ENCODE measurements at regions not wholly inside any gene's neighbourhood (a gene's known extent, or its start where the extent isn't known, plus 50 kb on each side); places are given as distances from the start of the nearest gene placed in this dataset.

DNA sequence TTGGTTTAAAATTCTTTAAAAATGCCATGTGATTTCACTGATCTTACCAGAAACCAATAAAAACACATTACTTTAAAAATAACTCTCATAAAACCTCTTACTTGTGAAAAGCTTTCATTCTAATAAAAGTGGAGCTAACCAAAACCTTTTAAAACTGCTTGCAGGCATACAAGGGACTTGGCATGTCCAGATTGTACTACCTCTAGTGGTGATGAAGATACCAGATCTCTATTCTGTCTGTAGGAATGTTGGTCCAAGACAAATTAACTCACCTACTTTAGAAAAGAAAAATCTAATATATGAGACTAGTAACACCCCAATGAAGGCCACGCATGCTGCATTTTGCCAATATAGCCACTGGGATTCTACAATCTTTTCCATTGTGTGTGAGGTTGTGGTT is 151.0 kb upstream of the SALL1 start:
- Histone ChIP-seq H3K27me3 (ENCODE audit: insufficient read depth, low read length) (no peaks in the 10 kb centered on the region), H3K9ac (ENCODE audit: low read depth, low read length) (no peak overlapping the region), H3K4me1 (ENCODE audit: insufficient read depth, low read length) (peaks cover 4% of the 10 kb centered on the region; the same call in 1 of the 2 replicates), H3K4me3 (ENCODE audit: low read length) (no peak overlapping the region), H3K9me3 (ENCODE audit: insufficient read depth, low read depth, low read length) (peaks cover 11% of the 10 kb centered on the region; the same call in 1 of the 2 replicates), H3K36me3 (ENCODE audit: insufficient read depth, low read depth, low read length) (no peaks in the 10 kb centered on the region), H3K27ac (ENCODE audit: low read length) (no peak overlapping the region)

DNA sequence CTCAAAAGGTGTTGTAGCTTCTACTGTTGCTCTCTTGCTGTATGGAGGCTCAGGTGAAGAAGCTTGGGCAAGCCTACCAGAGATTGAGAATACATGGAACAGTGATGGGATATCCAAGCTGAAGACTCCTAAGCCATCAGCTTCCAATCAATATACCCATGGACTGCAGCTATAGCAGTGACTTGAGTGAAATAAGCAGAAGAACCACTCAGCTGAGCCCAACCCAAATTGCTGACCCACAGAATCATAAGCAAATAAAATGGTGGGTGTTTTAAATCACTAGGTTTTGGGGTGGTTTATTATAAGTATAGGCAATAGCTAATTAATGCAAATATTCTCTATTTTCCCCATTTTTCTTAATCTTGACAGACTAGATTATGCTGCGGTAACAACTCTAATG is 147.7 kb upstream of the SALL1 start:
- Histone ChIP-seq H3K27ac (ENCODE audit: low read length) (no peak overlapping the region), H3K36me3 (ENCODE audit: insufficient read depth, low read depth, low read length) (no peaks in the 10 kb centered on the region), H3K9me3 (ENCODE audit: insufficient read depth, low read depth, low read length) (peaks cover 11% of the 10 kb centered on the region; the same call in 1 of the 2 replicates), H3K4me1 (ENCODE audit: insufficient read depth, low read length) (no peaks in the 10 kb centered on the region), H3K27me3 (ENCODE audit: insufficient read depth, low read length) (no peaks in the 10 kb centered on the region), H3K9ac (ENCODE audit: low read depth, low read length) (no peak overlapping the region), H3K4me3 (ENCODE audit: low read length) (no peak overlapping the region)

DNA sequence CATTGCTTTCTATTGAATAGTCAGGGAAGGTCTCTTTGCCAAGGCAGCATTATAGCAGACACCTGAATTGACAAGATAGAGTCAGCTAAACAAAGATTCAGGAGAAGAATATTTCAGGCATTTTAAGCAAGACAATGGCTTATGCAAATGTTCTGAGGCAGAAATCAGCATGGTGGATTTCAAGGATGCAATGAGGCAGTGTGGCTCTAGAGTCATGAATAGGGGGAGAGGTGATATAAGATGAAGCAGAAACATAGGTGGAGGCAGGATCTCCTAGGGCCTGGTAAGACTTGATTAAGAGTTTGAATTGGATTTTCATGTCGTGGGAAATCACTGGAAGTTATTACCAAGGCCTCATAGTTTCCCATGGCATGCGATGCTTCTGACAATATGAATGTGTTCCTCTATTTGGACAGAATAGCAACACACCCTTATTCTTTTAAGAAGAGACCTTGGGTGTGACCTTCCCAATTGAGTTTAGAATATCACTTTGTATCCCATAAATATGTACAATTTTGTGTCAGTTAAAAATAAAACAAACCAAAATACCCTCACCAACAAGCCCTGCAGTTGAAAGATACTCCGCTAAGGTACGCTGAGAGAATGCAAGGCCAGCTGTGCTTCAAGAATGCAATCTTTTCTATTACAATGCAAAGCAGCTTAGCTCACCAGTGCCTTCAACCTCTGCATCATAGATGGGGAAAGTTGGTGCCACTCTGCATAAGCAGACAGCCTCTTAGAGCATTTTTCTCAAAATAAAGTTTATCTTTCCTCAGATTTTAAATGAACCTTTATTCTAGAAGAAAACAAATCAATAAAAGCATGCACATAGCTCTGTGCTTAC is 139.6 kb upstream of the SALL1 start:
- H3K27me3 ChIP-seq (ENCODE audit: insufficient read depth, low read length) = no peaks in the 10 kb centered on the region
- no peaks in the 10 kb centered on the region for H3K9me3 ChIP-seq (ENCODE audit: insufficient read depth, low read depth, low read length)
- peaks cover 18% of the 10 kb centered on the region; the same call in 1 of the 2 replicates for H3K4me1 ChIP-seq (ENCODE audit: insufficient read depth, low read length)
- H3K9ac ChIP-seq (ENCODE audit: low read depth, low read length) = peak overlapping the region; percentile 30; the same call in 1 of the 2 replicates
- H3K4me3 ChIP-seq (ENCODE audit: low read length) = peak overlapping the region; percentile 49; the same call in 1 of the 2 replicates
- H3K36me3 ChIP-seq (ENCODE audit: insufficient read depth, low read depth, low read length) = no peaks in the 10 kb centered on the region
- no peak overlapping the region for H3K27ac ChIP-seq (ENCODE audit: low read length)

DNA sequence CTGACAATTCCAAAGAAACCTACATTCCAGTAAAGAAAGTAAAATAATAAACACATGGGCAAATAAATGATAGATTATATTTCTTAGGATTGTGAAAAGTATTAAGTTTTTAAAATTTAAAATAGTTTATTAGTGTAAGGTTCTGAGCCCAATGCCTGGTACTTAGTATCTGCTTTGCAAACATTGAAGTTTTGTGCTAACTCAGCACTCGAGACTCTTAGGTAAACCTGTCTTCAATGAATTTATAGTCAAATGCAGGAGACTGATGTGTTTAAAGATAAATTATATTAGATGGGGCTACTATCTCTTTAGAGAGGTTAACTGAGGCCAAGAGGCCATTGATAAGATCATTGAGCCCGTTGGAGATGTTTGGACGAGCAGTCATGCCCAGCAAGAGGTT is 138.3 kb upstream of the SALL1 start:
- H3K27ac ChIP-seq (ENCODE audit: low read length) = peak overlapping the region; percentile 0
- peaks cover 18% of the 10 kb centered on the region; the same call in 1 of the 2 replicates for H3K4me1 ChIP-seq (ENCODE audit: insufficient read depth, low read length)
- no peak overlapping the region for H3K9ac ChIP-seq (ENCODE audit: low read depth, low read length)
- H3K4me3 ChIP-seq (ENCODE audit: low read length) = no peak overlapping the region
- no peaks in the 10 kb centered on the region for H3K36me3 ChIP-seq (ENCODE audit: insufficient read depth, low read depth, low read length)
- H3K9me3 ChIP-seq (ENCODE audit: insufficient read depth, low read depth, low read length) = no peaks in the 10 kb centered on the region
- H3K27me3 ChIP-seq (ENCODE audit: insufficient read depth, low read length) = no peaks in the 10 kb centered on the region

DNA sequence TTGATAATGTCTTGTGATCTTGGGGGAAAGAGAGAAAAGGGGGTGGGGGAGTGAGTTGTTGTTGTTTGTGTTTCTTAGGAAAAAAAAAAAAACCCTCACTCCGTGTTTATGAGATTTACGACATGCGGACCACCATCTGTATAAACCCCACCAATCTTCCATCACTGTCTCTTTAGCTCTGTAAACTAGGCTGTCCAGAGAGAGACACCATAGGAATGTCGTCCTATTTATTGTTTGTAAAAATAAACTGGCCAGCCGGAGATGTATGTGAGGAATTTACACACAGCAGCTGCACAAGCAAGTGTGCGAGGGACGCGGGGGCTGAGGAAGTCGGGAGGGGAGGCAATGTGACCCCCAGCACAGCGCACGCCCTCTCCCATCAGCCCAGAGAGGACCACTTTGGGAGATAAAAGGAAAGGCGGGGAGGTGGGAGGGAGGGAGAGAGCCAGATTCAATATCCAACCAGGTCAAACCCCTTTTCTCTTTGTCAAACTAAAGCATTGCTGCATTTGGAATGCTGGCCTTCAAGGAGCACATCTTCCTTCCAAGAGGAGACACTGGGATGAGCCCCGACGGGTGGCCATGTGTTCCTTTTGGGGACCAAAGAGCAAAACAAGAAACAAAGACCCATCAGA is 136.2 kb upstream of the SALL1 start:
- Histone ChIP-seq H3K9me3 (ENCODE audit: insufficient read depth, low read depth, low read length) (no peaks in the 10 kb centered on the region), H3K4me1 (ENCODE audit: insufficient read depth, low read length) (peaks cover 18% of the 10 kb centered on the region; the same call in 1 of the 2 replicates), H3K36me3 (ENCODE audit: insufficient read depth, low read depth, low read length) (no peaks in the 10 kb centered on the region), H3K4me3 (ENCODE audit: low read length) (no peak overlapping the region), H3K27ac (ENCODE audit: low read length) (no peak overlapping the region), H3K27me3 (ENCODE audit: insufficient read depth, low read length) (no peaks in the 10 kb centered on the region), H3K9ac (ENCODE audit: low read depth, low read length) (no peak overlapping the region)

DNA sequence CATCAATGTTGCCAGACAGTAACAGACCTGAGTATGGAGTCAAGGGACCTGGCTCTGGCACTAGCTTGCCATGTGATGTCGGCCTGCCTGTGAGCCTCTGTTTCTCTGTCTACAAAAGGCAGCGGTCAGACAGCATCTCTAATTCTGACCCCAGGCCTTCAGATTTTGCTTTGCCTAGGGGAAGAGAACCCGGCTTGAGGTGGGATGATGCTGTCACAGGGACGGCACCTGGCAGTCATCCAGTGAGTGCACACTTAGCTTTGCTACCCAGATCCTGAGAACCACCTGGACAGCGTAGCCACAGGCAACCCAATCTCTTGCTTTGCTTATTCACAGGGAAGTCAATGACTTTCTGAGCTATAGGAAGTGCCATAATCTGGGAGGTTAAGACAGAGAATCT is 135.2 kb upstream of the SALL1 start:
- no peak overlapping the region for H3K9ac ChIP-seq (ENCODE audit: low read depth, low read length)

DNA sequence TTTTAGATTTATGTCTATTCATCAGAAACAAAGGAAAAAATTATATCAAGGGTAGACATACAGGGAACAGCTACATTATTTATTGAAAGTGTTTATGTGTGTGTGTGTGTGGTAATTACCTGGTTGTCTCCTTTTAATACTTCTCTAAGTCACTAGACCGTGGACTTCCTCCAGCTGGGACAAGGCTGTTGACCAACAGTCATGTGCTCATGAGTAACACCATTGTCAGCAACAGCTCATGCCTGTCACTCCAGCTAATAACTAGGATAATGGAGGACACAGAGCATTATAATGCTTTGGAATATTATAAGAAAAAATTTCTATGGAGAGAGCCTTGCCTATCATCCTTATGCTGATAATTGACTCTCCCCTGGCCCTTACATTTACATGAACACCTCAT is 125.3 kb upstream of the SALL1 start:
- no peak overlapping the region for H3K9ac ChIP-seq (ENCODE audit: low read depth, low read length)
- no peaks in the 10 kb centered on the region for H3K36me3 ChIP-seq (ENCODE audit: insufficient read depth, low read depth, low read length)
- H3K9me3 ChIP-seq (ENCODE audit: insufficient read depth, low read depth, low read length) = no peaks in the 10 kb centered on the region
- H3K27ac ChIP-seq (ENCODE audit: low read length) = no peak overlapping the region
- H3K4me3 ChIP-seq (ENCODE audit: low read length) = no peak overlapping the region
- H3K27me3 ChIP-seq (ENCODE audit: insufficient read depth, low read length) = no peaks in the 10 kb centered on the region
- no peaks in the 10 kb centered on the region for H3K4me1 ChIP-seq (ENCODE audit: insufficient read depth, low read length)

More for the DNA sequence above, 135.2 kb upstream of the SALL1 start:
- no peaks in the 10 kb centered on the region for H3K36me3 ChIP-seq (ENCODE audit: insufficient read depth, low read depth, low read length)
- H3K4me1 ChIP-seq (ENCODE audit: insufficient read depth, low read length) = peaks cover 13% of the 10 kb centered on the region; the same call in 1 of the 2 replicates
- H3K27me3 ChIP-seq (ENCODE audit: insufficient read depth, low read length) = no peaks in the 10 kb centered on the region
- H3K9me3 ChIP-seq (ENCODE audit: insufficient read depth, low read depth, low read length) = no peaks in the 10 kb centered on the region
- no peak overlapping the region for H3K27ac ChIP-seq (ENCODE audit: low read length)
- H3K4me3 ChIP-seq (ENCODE audit: low read length) = no peak overlapping the region

DNA sequence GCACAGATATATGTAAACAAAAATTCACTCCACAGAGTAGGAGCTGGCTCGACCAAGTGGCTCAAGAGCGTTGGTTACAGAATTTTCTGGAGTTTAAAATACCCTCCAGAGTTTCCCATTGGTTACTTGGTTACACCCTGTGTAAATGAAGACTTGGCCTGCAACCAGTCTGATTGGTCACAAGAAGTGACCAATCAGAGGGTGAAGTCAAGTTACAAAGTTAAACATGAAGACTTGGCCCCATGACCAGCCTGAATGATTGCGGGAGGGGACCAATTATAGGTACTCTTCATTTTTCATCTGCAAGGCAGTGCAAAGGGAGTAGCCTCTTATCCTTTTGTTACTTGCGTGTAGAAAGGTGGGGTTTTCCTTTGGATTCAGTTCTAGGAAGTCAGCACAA is 121.3 kb upstream of the SALL1 start:
- no peaks in the 10 kb centered on the region for H3K27me3 ChIP-seq (ENCODE audit: insufficient read depth, low read length)
- no peaks in the 10 kb centered on the region for H3K4me1 ChIP-seq (ENCODE audit: insufficient read depth, low read length)
- H3K36me3 ChIP-seq (ENCODE audit: insufficient read depth, low read depth, low read length) = no peaks in the 10 kb centered on the region
- H3K9ac ChIP-seq (ENCODE audit: low read depth, low read length) = no peak overlapping the region
- H3K9me3 ChIP-seq (ENCODE audit: insufficient read depth, low read depth, low read length) = no peaks in the 10 kb centered on the region
- no peak overlapping the region for H3K27ac ChIP-seq (ENCODE audit: low read length)
- H3K4me3 ChIP-seq (ENCODE audit: low read length) = no peak overlapping the region

DNA sequence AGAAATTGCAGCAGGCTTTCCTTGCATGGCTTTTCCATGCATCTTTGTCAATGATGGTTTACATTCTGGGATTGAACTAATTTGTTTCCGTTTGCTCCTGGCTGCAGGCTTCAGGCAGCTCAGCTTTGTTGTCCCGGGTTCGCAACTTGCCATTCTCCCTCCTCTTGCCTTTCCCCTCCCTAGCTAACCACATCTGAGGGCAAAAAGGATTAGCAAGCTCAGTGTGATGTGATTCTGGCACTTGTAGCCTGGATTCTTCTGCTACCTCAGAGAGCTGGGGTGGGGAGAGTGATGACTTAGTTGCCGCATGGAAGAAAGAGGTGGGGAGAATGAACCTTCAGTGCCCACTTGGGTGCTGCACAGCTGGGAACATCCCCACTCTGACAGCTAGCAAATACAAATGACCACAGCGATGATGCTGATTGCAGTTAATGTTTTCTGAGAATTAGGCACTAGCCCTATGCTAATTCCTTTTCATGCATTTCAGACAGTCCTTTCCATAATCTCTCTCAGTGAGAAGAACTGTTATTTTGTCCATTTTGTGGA is 120.2 kb upstream of the SALL1 start:
- Histone ChIP-seq H3K9ac (ENCODE audit: low read depth, low read length) (no peak overlapping the region), H3K9me3 (ENCODE audit: insufficient read depth, low read depth, low read length) (no peaks in the 10 kb centered on the region), H3K27ac (ENCODE audit: low read length) (no peak overlapping the region), H3K36me3 (ENCODE audit: insufficient read depth, low read depth, low read length) (no peaks in the 10 kb centered on the region), H3K4me1 (ENCODE audit: insufficient read depth, low read length) (no peaks in the 10 kb centered on the region), H3K4me3 (ENCODE audit: low read length) (no peak overlapping the region), H3K27me3 (ENCODE audit: insufficient read depth, low read length) (no peaks in the 10 kb centered on the region)

DNA sequence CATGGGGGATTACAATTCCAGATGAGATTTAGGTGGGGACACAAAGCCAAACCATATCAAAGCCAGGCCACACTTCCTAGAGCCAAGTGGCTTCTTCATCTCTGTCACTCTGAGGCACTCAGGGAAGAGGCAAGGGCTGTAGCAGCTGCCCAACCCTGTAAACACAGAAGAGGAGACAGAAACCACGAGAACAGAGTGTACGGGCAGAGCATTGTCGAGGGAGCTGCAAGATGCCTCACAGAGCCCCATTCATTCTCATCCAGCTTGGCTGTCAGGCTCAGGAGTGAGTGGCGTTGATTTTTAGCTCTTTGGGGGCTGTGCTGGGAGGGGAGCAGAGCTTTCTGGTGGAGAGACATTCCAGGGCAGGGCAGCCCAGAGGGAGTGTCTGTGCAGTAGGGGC is 117.2 kb upstream of the SALL1 start:
- Histone ChIP-seq H3K27ac (ENCODE audit: low read length) (no peak overlapping the region), H3K9me3 (ENCODE audit: insufficient read depth, low read depth, low read length) (no peaks in the 10 kb centered on the region), H3K4me3 (ENCODE audit: low read length) (no peak overlapping the region), H3K9ac (ENCODE audit: low read depth, low read length) (no peak overlapping the region), H3K4me1 (ENCODE audit: insufficient read depth, low read length) (no peaks in the 10 kb centered on the region), H3K36me3 (ENCODE audit: insufficient read depth, low read depth, low read length) (no peaks in the 10 kb centered on the region), H3K27me3 (ENCODE audit: insufficient read depth, low read length) (no peaks in the 10 kb centered on the region)

DNA sequence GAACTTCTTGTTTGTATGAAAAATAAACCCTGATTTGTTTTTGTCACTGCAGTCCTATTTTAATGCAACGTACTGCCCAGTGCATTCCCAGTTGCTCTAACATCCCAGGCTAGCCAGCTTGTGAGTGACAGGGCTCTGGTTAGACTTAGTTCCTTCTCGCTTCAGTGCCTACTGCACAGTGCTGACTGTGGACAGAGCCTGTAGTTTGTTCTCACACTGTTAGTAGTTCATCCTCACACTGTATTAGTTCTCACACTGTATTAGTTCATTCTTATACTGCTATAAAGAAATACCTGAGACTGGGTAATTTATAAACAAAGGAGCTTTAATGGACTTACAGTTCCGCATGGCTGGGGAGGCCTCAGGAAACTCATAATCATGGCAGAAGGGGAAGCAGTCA is 116.6 kb upstream of the SALL1 start:
- Histone ChIP-seq H3K9me3 (ENCODE audit: insufficient read depth, low read depth, low read length) (no peaks in the 10 kb centered on the region), H3K4me1 (ENCODE audit: insufficient read depth, low read length) (no peaks in the 10 kb centered on the region), H3K27me3 (ENCODE audit: insufficient read depth, low read length) (no peaks in the 10 kb centered on the region), H3K27ac (ENCODE audit: low read length) (no peak overlapping the region), H3K4me3 (ENCODE audit: low read length) (no peak overlapping the region), H3K9ac (ENCODE audit: low read depth, low read length) (no peak overlapping the region), H3K36me3 (ENCODE audit: insufficient read depth, low read depth, low read length) (no peaks in the 10 kb centered on the region)

DNA sequence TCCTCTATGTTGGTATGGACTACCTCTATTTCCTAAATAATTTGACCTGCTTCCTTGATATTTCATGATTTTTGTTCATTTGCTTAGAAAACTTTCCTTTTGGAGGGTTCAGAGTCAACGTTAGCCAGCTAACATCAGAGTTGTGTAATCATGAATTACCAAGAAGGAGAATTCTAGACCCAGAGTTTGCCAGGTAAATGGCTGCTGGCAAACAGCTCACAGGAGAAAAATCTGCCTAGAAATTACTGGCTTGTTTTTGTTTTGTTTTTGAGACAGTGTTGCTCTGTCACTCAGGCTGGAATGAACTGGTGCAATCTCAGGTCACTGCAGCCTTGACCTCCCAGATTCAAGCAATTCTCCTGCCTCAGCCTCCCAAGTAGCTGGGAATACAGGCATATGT is 111.4 kb upstream of the SALL1 start:
- H3K4me1 ChIP-seq (ENCODE audit: insufficient read depth, low read length) = no peaks in the 10 kb centered on the region; the same call in 1 of the 2 replicates
- H3K36me3 ChIP-seq (ENCODE audit: insufficient read depth, low read depth, low read length) = no peaks in the 10 kb centered on the region
- H3K9ac ChIP-seq (ENCODE audit: low read depth, low read length) = no peak overlapping the region
- H3K27me3 ChIP-seq (ENCODE audit: insufficient read depth, low read length) = no peaks in the 10 kb centered on the region
- H3K4me3 ChIP-seq (ENCODE audit: low read length) = no peak overlapping the region
- peaks cover 10% of the 10 kb centered on the region for H3K9me3 ChIP-seq (ENCODE audit: insufficient read depth, low read depth, low read length)
- H3K27ac ChIP-seq (ENCODE audit: low read length) = no peak overlapping the region
